SJCRH30 (cell line): ENCODE measurements at regions not wholly inside any gene's neighbourhood (a gene's known extent, or its start where the extent isn't known, plus 50 kb on each side); places are given as distances from the start of the nearest gene placed in this dataset.
"Not testable (repeated sequence)": the region's sequence is repeated elsewhere in the genome, so short reads cannot be mapped to it uniquely, and the experiment has no call there.

ENCODE experiments used
- DNase-seq, 2 experiments: peaks; one replicate each; pipeline ENCODE4 v3.0.0-alpha.2; 2015 to 2020
- H3K27ac ChIP-seq: fragments of 250-450 bp; sonication (Bioruptor Pico); 2 replicates; pipeline ENCODE4 v1.5.1; 2020; ENCODE audit warnings: mild to moderate bottlenecking, moderate library complexity
- H3K27me3 ChIP-seq: fragments of 250-450 bp; sonication (Bioruptor Pico); 2 replicates; pipeline ENCODE4 v1.5.1; 2020; ENCODE audit warnings: mild to moderate bottlenecking, moderate library complexity
- H3K36me3 ChIP-seq: fragments of 250-450 bp; sonication (Bioruptor Pico); 2 replicates; pipeline ENCODE4 v1.5.1; 2020; ENCODE audit warnings: mild to moderate bottlenecking, moderate library complexity
- H3K4me1 ChIP-seq: fragments of 250-450 bp; sonication (Bioruptor Pico); 2 replicates; pipeline ENCODE4 v1.5.1; 2020; ENCODE audit warnings: mild to moderate bottlenecking, moderate library complexity
- H3K4me3 ChIP-seq: fragments of 250-450 bp; sonication (Bioruptor Pico); 2 replicates; pipeline ENCODE4 v1.5.1; 2020; ENCODE audit warnings: mild to moderate bottlenecking, moderate library complexity
- H3K9me3 ChIP-seq: fragments of 250-450 bp; sonication (Bioruptor Pico); replicated peaks from 2 replicates; pipeline ENCODE4 v1.5.1; 2020; ENCODE audit warnings: mild to moderate bottlenecking, moderate library complexity

DNA sequence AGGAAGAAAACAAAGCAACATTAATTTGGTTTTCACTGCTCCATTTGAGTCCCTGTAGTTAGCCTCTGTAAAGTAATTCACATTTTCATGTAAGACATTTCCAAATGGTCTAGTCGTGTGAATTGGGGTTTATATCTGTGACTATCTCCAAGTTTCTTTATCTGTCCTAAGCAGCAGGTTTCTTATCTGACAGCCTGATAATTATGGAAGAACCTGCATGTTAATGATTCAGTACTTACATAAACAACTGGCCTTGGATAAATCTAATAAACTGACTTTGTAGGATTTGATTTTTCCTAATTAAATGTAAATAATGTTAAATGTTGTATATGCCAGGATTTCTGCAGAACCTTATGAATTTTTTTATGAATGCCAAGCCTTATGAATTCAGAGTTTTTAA is 964.9 kb downstream of the NR2F1-AS1 start:
- Histone ChIP-seq H3K9me3 (no peaks in the 10 kb centered on the region), H3K4me3 (no peak overlapping the region), H3K36me3 (no peaks in the 10 kb centered on the region), H3K4me1 (no peaks in the 10 kb centered on the region), H3K27me3 (no peaks in the 10 kb centered on the region), H3K27ac (no peak overlapping the region)
- no peak for DNase-seq

DNA sequence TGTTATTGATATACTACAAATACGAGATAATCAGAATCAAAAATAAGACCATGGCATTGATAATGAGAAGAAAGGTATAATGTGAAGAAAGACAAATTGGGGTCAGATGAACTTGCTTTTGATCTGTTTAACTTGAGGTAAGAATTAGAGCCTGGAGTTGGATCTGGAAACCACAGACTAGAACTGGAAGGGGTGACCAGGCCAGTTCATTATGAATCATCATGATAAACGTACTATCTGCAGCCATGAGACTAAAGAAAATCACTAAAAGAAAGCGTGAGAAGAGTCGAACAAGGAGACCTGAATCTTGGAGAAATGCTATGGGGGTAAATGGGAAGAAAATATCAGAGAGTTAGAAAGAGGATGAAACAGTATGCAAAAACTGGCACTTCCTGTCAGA is 967.5 kb downstream of the NR2F1-AS1 start:
- Histone ChIP-seq H3K4me3 (no peak overlapping the region), H3K27me3 (no peaks in the 10 kb centered on the region), H3K27ac (no peak overlapping the region), H3K36me3 (no peaks in the 10 kb centered on the region), H3K4me1 (no peaks in the 10 kb centered on the region), H3K9me3 (no peaks in the 10 kb centered on the region)
- no peak for DNase-seq

DNA sequence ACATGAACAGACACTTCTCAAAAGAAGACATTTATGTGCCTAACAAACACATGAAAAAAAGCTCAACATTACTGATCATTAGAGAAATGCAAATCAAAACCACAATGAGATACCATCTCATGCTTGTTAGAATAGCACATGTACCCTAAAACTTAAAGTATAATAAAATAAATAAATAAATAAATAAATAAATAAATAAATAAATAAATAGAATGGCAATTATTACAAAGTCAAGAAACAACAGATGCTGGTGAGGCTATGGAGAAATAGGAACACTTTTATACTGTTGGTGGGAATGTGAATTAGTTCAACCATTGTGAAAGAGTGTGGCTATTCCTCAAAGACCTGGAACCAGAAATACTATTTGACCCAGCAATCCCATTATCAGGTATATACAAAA is 970.6 kb downstream of the NR2F1-AS1 start:
- H3K4me3 ChIP-seq, DNase-seq, H3K27ac ChIP-seq, H3K27me3 ChIP-seq, H3K4me1 ChIP-seq, H3K9me3 ChIP-seq, H3K36me3 ChIP-seq: not testable (repeated sequence)

DNA sequence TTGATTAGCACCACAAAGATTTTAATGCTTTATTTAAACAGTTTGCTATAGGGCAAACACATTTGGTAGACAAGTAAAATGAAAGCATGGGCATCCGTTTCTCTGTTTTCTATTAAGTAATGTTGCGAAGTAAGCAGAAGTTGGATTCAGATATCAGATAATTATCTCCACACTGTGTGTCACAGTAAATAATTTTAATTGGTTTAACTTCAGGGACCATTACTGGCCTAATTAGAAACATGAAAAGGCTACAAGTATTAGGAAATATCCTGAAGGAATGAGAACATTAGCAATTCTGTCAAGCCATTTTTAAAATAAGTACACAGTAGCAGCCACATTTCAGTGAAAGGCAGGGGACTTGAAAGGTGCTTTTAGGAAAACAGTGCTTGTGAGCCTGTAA is 975.4 kb downstream of the NR2F1-AS1 start:
- H3K4me1 ChIP-seq = no peaks in the 10 kb centered on the region
- H3K36me3 ChIP-seq = no peaks in the 10 kb centered on the region
- H3K27me3 ChIP-seq = no peaks in the 10 kb centered on the region
- no peaks in the 10 kb centered on the region for H3K9me3 ChIP-seq
- no peak overlapping the region for H3K4me3 ChIP-seq
- no peak for DNase-seq
- H3K27ac ChIP-seq = no peak overlapping the region

DNA sequence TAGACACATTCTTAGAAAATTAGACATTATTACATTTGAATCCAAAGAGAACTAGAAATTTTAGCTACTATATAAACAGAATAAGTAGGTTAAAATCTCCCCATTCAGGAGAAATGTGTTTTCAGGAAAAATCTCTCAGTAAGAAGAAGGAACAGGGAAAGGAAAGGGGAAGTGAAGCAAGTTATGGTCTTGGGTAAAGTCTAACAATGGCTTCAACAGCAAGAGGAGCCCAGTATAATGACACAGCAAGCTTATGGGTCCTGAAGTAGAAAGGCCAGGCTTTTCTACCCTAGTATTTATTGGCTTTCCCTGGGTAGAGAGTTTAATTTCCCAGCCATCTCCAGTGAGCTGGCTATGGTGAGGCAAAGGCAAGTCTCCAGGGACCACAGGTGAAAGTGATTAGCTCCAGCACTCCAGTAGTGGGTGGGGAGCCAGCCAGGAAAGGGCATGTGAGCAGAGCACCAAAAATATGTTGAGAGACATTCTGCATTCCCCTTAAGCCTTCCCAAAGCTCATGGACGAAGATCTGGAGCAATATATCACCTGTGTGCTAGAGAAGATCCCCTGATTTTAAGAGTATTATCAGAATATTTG is 981.7 kb downstream of the NR2F1-AS1 start:
- DNase-seq = peak; percentile 37 to 47
- no peak overlapping the region for H3K4me3 ChIP-seq
- no peak overlapping the region for H3K27ac ChIP-seq
- no peaks in the 10 kb centered on the region for H3K36me3 ChIP-seq
- H3K27me3 ChIP-seq = no peaks in the 10 kb centered on the region
- no peaks in the 10 kb centered on the region for H3K9me3 ChIP-seq
- H3K4me1 ChIP-seq = no peaks in the 10 kb centered on the region

DNA sequence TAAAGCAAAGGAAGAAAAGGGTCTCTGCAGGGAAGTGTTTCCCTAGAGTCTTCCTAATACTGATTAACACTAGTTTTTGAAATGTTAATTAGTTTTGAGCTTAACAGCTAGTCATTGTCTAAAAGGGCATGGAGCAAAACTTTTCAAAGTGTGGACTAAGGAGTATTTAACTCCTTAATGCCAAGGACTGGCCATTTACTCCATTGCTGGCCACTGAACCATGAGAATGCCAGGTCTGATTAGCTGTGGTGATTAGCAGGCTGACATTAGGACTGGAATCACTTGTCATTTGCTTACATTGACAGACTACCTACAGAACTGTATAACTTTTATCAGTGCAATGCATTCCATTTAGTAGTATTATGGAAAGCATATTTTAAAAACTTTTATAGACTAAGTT is 987.0 kb downstream of the NR2F1-AS1 start:
- no peaks in the 10 kb centered on the region for H3K27me3 ChIP-seq

DNA sequence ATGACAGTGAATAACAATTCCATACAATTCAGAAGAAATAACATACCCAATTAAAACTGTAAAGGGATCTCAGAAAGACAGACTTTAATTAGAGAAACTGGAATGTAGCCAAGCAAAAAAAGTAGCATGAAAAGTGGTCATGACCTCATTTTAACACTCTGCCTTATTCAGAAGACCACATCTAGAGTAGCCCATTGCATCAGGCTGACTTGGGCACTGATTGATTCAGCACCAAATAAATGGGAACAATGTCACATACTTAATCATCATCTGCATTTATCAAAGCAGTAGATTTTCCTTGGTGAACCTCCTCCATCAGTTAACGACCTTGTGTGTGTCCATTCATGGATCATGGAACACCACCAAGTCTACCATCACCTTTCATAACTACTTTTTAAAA is 992.1 kb downstream of the NR2F1-AS1 start:
- Histone ChIP-seq H3K4me1 (no peaks in the 10 kb centered on the region), H3K27me3 (no peaks in the 10 kb centered on the region), H3K36me3 (no peaks in the 10 kb centered on the region), H3K27ac (no peak overlapping the region), H3K4me3 (no peak overlapping the region), H3K9me3 (no peaks in the 10 kb centered on the region; the same call in 1 of the 2 replicates)
- DNase-seq = no peak

More for the DNA sequence above, 987.0 kb downstream of the NR2F1-AS1 start:
- no peaks in the 10 kb centered on the region for H3K4me1 ChIP-seq
- no peak overlapping the region for H3K27ac ChIP-seq
- H3K36me3 ChIP-seq = no peaks in the 10 kb centered on the region
- no peaks in the 10 kb centered on the region for H3K9me3 ChIP-seq
- H3K4me3 ChIP-seq = no peak overlapping the region
- DNase-seq = no peak

DNA sequence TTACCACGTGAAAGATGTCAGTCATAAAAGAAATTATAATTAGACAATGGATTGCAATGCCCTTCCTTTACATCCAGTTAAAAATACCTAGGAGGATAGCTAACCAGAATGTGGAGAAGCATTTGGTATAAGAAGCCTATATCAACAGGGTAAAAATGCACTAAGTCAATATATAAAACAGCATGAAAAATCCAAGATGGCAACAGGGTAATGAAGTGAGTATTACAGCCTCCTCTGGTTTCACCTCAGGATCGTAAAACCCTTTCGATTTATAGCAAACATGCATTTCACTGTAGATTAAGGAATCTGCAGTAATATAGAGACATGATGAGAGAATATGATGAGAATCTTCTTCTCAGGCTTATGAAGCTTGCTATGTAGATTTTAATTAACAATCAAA is 999.3 kb downstream of the NR2F1-AS1 start:
- no peaks in the 10 kb centered on the region for H3K27me3 ChIP-seq
- no peaks in the 10 kb centered on the region for H3K4me1 ChIP-seq

DNA sequence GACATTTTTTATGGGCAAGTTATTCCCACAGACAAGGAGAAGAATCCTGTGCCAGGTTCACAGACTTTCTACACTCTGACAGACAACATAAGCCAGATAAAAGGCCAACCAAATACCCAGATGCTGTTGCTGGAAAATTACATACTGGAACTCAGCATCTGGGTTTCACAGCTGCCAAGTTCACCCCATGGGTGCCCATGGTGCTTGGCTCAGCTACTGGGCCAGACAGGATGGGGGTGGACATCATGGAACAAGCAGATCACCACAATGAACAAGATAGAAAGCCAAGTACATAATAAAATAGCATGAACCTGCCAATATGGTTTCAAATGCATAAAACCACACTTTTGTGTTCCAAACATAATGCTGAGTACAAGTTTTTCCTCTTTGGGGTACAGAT is 999.8 kb downstream of the NR2F1-AS1 start:
- Histone ChIP-seq H3K4me1 (no peaks in the 10 kb centered on the region), H3K4me3 (no peak overlapping the region), H3K27me3 (no peaks in the 10 kb centered on the region), H3K27ac (no peak overlapping the region), H3K36me3 (no peaks in the 10 kb centered on the region), H3K9me3 (no peaks in the 10 kb centered on the region; the same call in 1 of the 2 replicates)
- no peak for DNase-seq

More for the DNA sequence above, 999.3 kb downstream of the NR2F1-AS1 start:
- H3K4me3 ChIP-seq = no peak overlapping the region
- H3K9me3 ChIP-seq = no peaks in the 10 kb centered on the region; the same call in 1 of the 2 replicates
- H3K36me3 ChIP-seq = no peaks in the 10 kb centered on the region
- DNase-seq = no peak
- no peak overlapping the region for H3K27ac ChIP-seq

DNA sequence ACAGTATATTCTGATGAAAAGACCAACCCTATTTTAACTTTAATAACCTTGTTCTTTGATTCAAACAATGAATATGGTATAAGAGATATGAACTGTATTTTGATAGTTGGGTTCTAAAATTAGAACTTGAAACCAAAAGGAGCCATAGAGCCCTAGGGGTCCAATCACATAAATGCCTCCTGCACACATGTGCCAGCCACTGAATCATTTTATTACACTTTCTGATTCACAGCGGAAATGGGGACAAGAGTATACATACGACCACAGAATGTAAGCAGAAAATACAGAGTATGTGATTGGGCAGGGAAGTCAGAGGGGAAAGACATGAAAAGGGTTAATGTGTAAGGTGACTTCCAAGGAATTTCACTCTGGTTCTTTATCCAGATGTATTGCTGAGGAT is 1000.2 kb downstream of the NR2F1-AS1 start:
- no peaks in the 10 kb centered on the region for H3K36me3 ChIP-seq
- no peaks in the 10 kb centered on the region for H3K27me3 ChIP-seq
- no peak overlapping the region for H3K27ac ChIP-seq
- no peak overlapping the region for H3K4me3 ChIP-seq
- H3K4me1 ChIP-seq = no peaks in the 10 kb centered on the region
- H3K9me3 ChIP-seq = no peaks in the 10 kb centered on the region; the same call in 1 of the 2 replicates
- DNase-seq = no peak

DNA sequence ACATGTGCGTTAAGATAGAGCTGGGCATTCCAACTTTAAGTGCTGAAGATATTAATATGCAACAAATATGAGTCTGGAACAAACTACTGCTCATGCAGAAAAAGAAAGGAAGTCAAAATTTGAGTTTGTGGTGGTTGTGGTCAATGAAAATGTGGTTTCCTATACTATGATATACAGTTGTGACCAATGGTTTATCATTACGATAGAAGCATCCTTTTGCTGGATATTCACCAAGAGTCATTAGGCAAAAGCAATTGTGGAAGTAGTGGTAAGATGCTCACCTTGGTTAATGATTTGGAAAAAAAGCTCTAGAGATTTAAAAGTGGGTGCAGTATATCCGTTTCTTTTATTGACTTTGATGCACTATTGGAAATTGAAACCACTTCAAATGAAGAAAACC is 1007.0 kb downstream of the NR2F1-AS1 start:
- Histone ChIP-seq H3K27ac (no peak overlapping the region), H3K4me1 (no peaks in the 10 kb centered on the region), H3K9me3 (no peaks in the 10 kb centered on the region), H3K27me3 (no peaks in the 10 kb centered on the region), H3K36me3 (no peaks in the 10 kb centered on the region), H3K4me3 (no peak overlapping the region)
- no peak for DNase-seq

DNA sequence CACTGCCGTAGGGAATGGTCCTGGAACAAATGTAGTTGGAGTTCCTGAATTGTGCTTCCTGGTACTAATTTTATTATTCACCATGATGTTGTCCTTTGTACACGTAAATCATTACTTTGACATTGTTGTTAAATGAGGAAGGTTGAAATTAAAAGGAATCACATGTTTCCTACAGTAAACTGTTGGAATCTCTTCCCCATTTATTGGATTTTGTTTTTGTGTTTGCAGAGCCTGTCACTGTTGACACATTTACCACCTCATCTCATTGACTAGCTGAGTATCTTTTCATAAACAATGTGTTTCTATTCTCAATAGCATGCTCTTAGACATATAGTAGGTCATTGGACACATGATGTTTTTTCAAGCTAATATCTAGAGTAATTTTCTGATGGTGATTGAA is 1012.5 kb downstream of the NR2F1-AS1 start:
- Histone ChIP-seq H3K9me3 (no peaks in the 10 kb centered on the region), H3K4me3 (no peak overlapping the region), H3K36me3 (no peaks in the 10 kb centered on the region), H3K27me3 (no peaks in the 10 kb centered on the region), H3K4me1 (peaks cover 29% of the 10 kb centered on the region), H3K27ac (peak overlapping the region; percentile 23; the same call in 1 of the 2 replicates)
- no peak for DNase-seq

DNA sequence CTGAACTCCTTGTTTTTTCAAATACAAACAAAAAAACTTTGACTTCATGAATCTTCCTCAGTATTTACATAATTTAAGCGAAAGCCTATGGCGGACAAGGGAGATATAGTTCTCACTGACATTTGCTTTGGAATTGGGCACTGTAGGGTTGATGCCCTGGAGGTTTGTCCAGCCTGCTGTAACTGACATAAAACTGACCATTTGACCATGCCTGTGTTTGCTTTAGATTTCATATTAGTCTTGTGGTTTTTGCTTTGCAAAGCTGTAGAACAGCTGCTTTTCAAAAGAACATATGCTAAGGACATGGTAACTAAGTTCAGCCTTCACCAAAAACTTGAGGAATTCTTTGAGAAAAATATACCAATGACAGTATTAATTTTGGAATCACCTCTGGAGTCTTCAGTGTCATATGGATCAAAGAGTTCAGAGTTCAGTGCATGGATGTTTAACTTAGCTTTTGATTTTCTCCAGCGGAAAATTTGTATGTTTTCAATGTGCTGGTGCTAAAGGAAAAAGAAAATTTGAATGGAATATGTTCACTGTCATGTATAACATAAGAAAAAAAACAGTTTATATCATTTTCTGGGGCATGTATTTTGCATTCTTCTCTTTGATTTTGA is 1013.1 kb downstream of the NR2F1-AS1 start:
- H3K9me3 ChIP-seq = no peaks in the 10 kb centered on the region
- H3K4me3 ChIP-seq = no peak overlapping the region
- peak overlapping the region; percentile 23 for H3K27ac ChIP-seq
- H3K36me3 ChIP-seq = no peaks in the 10 kb centered on the region
- H3K4me1 ChIP-seq = peaks cover 29% of the 10 kb centered on the region
- no peaks in the 10 kb centered on the region for H3K27me3 ChIP-seq
- DNase-seq = peak; percentile 62 to 80

DNA sequence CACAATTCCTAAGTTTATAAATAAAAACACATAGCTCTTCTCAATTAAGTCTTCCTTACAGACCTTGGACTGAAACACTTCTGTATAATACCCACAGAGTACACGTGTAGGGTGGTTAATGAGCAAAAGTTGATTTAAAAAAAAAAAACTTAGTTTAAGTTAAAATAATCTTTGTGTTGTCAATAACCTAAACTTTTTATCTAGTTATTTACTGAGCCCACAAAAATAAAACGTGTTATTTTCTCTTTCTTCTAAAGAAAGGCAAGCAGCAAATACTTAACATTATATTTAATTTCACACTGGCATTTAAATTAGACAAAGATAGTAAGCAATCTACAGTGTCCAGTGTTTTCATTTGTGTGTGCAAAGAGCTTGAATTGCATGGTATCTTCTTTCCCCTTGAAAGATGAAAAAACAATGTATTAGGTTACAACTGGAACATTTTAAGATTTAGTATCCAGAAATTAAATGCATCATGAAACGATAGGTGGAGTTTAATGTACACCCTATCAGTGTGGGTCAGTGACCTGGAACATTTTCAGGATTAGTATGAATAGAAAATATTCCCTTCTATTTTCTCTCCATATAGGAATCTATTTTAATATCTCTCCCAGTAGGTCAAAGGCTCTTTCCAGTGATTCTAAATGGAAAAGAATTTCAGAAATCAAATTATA is 1014.8 kb downstream of the NR2F1-AS1 start:
- no peak for DNase-seq
- no peak overlapping the region for H3K27ac ChIP-seq
- no peak overlapping the region for H3K4me3 ChIP-seq
- no peaks in the 10 kb centered on the region for H3K27me3 ChIP-seq
- H3K4me1 ChIP-seq = peaks cover 32% of the 10 kb centered on the region
- H3K9me3 ChIP-seq = no peaks in the 10 kb centered on the region
- no peaks in the 10 kb centered on the region for H3K36me3 ChIP-seq

DNA sequence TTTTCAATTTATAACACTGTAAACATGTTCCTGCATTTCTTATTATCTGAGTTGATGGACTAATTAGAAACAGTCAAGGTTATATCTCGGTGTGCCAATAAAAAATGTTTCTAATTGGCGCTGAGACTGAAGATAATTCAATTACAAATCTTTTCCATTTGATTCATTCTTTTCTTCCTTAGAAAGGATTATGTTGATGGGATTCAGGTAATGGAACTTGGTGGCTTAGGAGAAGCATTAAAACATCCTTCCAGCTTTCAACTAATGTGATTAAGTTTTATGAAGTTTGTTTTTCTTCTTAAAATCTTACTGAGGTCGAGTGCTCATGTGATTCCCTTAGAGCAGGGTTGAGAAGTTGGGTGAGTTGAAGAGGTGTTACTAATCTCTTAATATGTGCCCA is 1015.3 kb downstream of the NR2F1-AS1 start:
- no peak for DNase-seq

More for the DNA sequence above, 1015.3 kb downstream of the NR2F1-AS1 start:
- Histone ChIP-seq H3K4me3 (no peak overlapping the region), H3K4me1 (peaks cover 32% of the 10 kb centered on the region), H3K27me3 (no peaks in the 10 kb centered on the region), H3K9me3 (no peaks in the 10 kb centered on the region), H3K27ac (no peak overlapping the region), H3K36me3 (no peaks in the 10 kb centered on the region)
